Activated CD8-positive, alpha-beta T cell treated with anti-CD3 and anti-CD28 coated beads for 36 hours (primary cell): ENCODE measurements at regions not wholly inside any gene's neighbourhood (a gene's known extent, or its start where the extent isn't known, plus 50 kb on each side); places are given as distances from the start of the nearest gene placed in this dataset.

Source experiments
- ATAC-seq: fragments of 200-7000 bp; cut with Tn5 transposase; one replicate; pipeline ENCODE4 v1.10.0; 2021; ENCODE audit warnings: mild to moderate bottlenecking, moderate library complexity
- CTCF ChIA-PET: fragments of 350-600 bp; sonication (Branson Sonifier 250); formaldehyde crosslinking; loops from one replicate; lab custom pipeline; 2021; ENCODE audit warnings: antibody characterized with exemption; lab: Charles Lee
- POLR2A ChIA-PET: fragments of 350-600 bp; sonication (Branson Sonifier 250); formaldehyde crosslinking; loops from one replicate; lab custom pipeline; 2021; ENCODE audit warnings: antibody characterized with exemption; lab: Charles Lee
- DNase-seq: peaks from one replicate; pipeline ENCODE4 v3.0.0-alpha.2; 2020
- H3K27ac Mint-ChIP-seq: one replicate; pipeline ENCODE4 v1.8.0; 2021; ENCODE audit warnings: mild to moderate bottlenecking, mixed read lengths
- H3K27me3 Mint-ChIP-seq: one replicate; pipeline ENCODE4 v1.8.0; 2021; ENCODE audit warnings: mixed read lengths
- H3K36me3 Mint-ChIP-seq: one replicate; pipeline ENCODE4 v1.8.0; 2021; ENCODE audit warnings: low read depth, mixed read lengths
- H3K4me1 Mint-ChIP-seq: one replicate; pipeline ENCODE4 v1.8.0; 2021; ENCODE audit warnings: low read depth, mixed read lengths
- H3K4me3 Mint-ChIP-seq: one replicate; pipeline ENCODE4 v1.8.0; 2021; ENCODE audit warnings: mild to moderate bottlenecking, moderate library complexity, mixed read lengths
- H3K9me3 Mint-ChIP-seq: one replicate; pipeline ENCODE4 v1.8.0; 2021; ENCODE audit warnings: mixed read lengths
- intact Hi-C: fragments of 100-400 bp; cut with micrococcal nuclease; formaldehyde crosslinking; loops from one replicate; pipeline ENCODE4 v1.10.0; 2022
- TF ChIP-seq, protein P1 (sequence below): fragments of 200-600 bp; IDR thresholded peaks from one replicate; pipeline ENCODE4 v1.8.0; 2022; ENCODE audit warnings: antibody characterized with exemption, mild to moderate bottlenecking

DNA sequence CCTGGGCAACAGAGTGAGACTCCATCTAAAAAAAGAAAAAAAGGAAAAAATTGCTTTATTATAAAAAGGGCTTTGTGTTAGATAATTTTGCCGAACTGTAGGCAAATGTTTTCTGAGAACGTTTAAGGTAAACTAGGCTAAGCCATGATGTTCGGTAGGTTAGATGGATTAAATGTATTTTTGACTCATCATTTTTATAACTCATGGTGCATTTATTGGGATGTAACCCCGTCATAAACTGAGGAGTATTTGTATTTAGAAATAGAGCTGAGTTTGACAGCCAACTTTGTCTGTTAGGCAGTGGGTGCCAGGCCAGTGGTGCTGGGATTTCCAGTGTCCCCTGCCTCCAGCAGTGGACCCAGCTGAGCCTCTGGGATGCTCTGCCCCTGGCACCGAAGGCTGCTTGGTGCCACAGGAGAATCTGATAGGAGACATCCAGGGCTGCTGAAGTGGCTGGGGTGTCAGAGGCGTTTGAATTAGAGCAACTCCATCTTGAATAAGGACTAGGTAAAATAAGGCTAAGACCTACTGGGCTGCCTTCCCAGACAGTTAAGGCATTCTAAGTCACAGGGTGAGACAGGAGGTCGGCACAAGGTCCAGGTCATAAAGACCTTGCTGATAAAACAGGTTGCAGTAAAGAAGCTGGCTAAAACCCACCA lies 114.9 kb upstream of the EEPD1 start:
- Mint-ChIP-seq H3K36me3 (no peaks in the 10 kb centered on the region), H3K4me1 (no peaks in the 10 kb centered on the region), H3K27ac (no peak overlapping the region), H3K9me3 (no peaks in the 10 kb centered on the region), H3K4me3 (no peak overlapping the region), H3K27me3 (peaks cover under 1% of the 10 kb centered on the region)
- POLR2A ChIA-PET: no interaction called here
- TF ChIP-seq, protein P1, sequence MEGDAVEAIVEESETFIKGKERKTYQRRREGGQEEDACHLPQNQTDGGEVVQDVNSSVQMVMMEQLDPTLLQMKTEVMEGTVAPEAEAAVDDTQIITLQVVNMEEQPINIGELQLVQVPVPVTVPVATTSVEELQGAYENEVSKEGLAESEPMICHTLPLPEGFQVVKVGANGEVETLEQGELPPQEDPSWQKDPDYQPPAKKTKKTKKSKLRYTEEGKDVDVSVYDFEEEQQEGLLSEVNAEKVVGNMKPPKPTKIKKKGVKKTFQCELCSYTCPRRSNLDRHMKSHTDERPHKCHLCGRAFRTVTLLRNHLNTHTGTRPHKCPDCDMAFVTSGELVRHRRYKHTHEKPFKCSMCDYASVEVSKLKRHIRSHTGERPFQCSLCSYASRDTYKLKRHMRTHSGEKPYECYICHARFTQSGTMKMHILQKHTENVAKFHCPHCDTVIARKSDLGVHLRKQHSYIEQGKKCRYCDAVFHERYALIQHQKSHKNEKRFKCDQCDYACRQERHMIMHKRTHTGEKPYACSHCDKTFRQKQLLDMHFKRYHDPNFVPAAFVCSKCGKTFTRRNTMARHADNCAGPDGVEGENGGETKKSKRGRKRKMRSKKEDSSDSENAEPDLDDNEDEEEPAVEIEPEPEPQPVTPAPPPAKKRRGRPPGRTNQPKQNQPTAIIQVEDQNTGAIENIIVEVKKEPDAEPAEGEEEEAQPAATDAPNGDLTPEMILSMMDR: no peak
- ATAC-seq (no peak), DNase-seq (no peak)
- CTCF ChIA-PET: no interaction called here
- intact Hi-C loops: no loop called here

DNA sequence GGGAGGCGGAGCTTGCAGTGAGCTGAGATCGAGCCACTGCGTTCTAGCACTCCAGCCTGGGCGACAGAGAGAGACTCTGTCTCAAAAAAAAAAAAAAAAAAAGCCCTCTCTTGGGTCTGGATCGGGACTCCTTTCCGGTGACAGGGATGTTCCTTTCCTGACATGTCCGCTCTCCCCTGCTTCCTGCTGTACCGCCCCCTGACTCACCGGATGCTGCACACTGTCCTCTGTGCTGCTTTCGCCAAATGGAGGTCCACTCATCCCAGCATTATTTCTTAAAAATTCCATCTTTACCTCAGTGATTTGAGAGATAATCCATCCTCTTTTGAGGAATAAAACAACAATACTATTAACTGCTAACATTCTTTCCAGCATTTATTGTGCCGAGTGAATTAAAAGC lies 113.8 kb upstream of the EEPD1 start:
- TF ChIP-seq, protein P1: no peak

DNA sequence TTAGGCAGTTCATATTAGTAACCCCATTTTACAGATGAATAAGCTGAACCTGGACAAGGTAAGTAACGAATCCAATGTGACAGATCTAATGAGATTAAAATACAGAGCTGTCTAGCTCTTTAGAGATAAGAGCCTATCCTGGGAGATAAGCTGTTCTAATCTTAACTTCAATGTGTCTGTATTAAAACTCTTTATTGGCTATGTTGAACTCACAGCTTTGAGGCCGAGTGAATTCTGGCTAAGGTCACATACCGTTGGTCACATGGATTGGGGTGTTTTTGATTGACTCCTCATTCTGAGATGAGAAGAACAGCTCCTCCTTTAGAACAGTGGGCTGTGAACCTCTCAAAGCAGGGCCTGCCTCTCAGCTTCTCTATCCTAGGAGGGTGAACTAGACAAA lies 113.4 kb upstream of the EEPD1 start:
- no peaks in the 10 kb centered on the region for H3K27me3 Mint-ChIP-seq
- TF ChIP-seq, protein P1: no peak
- ChIA-PET CTCF (interaction anchor here (0.8 to 1.2 kb wide), 2 partner anchors 11 to 252 kb away, joined by 3 read pairs; no protein-coding TSS in a partner anchor), POLR2A (no interaction called here)
- DNase-seq (no peak), ATAC-seq (no peak)
- no peaks in the 10 kb centered on the region for H3K36me3 Mint-ChIP-seq
- no peak overlapping the region for H3K4me3 Mint-ChIP-seq
- no peaks in the 10 kb centered on the region for H3K4me1 Mint-ChIP-seq
- H3K9me3 Mint-ChIP-seq: no peaks in the 10 kb centered on the region
- no peak overlapping the region for H3K27ac Mint-ChIP-seq
- intact Hi-C loops: no loop called here

More for the DNA sequence above, 113.8 kb upstream of the EEPD1 start:
- no peaks in the 10 kb centered on the region for H3K27me3 Mint-ChIP-seq
- H3K9me3 Mint-ChIP-seq: no peaks in the 10 kb centered on the region
- H3K27ac Mint-ChIP-seq: no peak overlapping the region
- no peaks in the 10 kb centered on the region for H3K4me1 Mint-ChIP-seq
- POLR2A ChIA-PET: no interaction called here
- CTCF ChIA-PET: interaction anchor here (0.8 to 1.2 kb wide), 2 partner anchors 12 to 253 kb away, joined by 3 read pairs; no protein-coding TSS in a partner anchor
- intact Hi-C loops: no loop called here
- no peaks in the 10 kb centered on the region for H3K36me3 Mint-ChIP-seq
- ATAC-seq (no peak), DNase-seq (no peak)
- no peak overlapping the region for H3K4me3 Mint-ChIP-seq

DNA sequence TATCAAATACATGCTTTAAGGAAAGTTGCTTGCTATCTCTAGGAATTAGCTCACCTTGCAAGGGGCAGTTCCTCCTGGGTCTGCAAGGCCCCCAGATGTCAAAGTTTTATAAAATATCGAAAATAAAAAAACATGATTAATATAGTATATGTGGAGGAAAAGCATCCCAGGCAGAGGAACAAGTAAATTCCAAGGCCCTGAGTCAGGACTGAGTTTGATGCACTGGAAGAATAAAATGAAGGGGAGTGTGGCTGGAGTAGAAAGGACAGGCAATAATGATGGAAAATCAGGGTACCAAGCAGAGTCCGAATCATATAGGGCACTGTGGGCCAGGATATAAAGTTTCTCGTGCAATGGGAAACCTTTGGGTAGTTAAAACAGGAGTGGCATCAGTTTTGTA lies 112.4 kb upstream of the EEPD1 start:
- CTCF ChIA-PET: interaction anchor here (0.6 kb wide), 1 partner anchor 55 kb away, joined by 3 read pairs; no protein-coding TSS in a partner anchor
- no peaks in the 10 kb centered on the region for H3K9me3 Mint-ChIP-seq

More for the DNA sequence above, 112.4 kb upstream of the EEPD1 start:
- Mint-ChIP-seq H3K4me3 (no peak overlapping the region), H3K27ac (no peak overlapping the region), H3K36me3 (no peaks in the 10 kb centered on the region), H3K27me3 (no peaks in the 10 kb centered on the region), H3K4me1 (no peaks in the 10 kb centered on the region)
- POLR2A ChIA-PET: interaction anchor here (1.0 kb wide), 1 partner anchor 100 kb away, joined by 3 read pairs; no protein-coding TSS in a partner anchor
- intact Hi-C loops: no loop called here
- ATAC-seq (no peak), DNase-seq (no peak)
- TF ChIP-seq, protein P1: no peak
